ENCODE measurements at regions not wholly inside any gene's neighbourhood (a gene's known extent, or its start where the extent isn't known, plus 50 kb on each side); places are given as distances from the start of the nearest gene placed in this dataset.

GRCh38 chr14:105862581-105863239 is 336.3 kb downstream of the TMEM121 start:
- no peak for DNase-seq

GRCh38 chr14:105863296-105864108 is 337.1 kb downstream of the TMEM121 start:
- no peak for DNase-seq

GRCh38 chr14:105864116-105864515 is 337.7 kb downstream of the TMEM121 start:
- DNase-seq: no peak

- DNase-seq: no peak
Observed at GRCh38 chr14:105864651-105865265, 338.4 kb downstream of the TMEM121 start.

GRCh38 chr14:105865266-105865903 is 339.0 kb downstream of the TMEM121 start:
- no peak for DNase-seq

GRCh38 chr14:105865904-105866840 is 339.8 kb downstream of the TMEM121 start:
- DNase-seq: no peak

- no peak for DNase-seq
Observed at GRCh38 chr14:105866841-105867321, 340.5 kb downstream of the TMEM121 start.

GRCh38 chr14:105867961-105868599 is 341.7 kb downstream of the TMEM121 start:
- no peak for DNase-seq

GRCh38 chr14:105871590-105871989 is 345.2 kb downstream of the TMEM121 start:
- DNase-seq: no peak

GRCh38 chr14:105873870-105874512 is 347.6 kb downstream of the TMEM121 start:
- no peak for DNase-seq

- no peak for DNase-seq
Observed at GRCh38 chr14:105876158-105876557, 349.8 kb downstream of the TMEM121 start.

- no peak for DNase-seq
Observed at GRCh38 chr14:105876829-105877228, 350.4 kb downstream of the TMEM121 start.

- no peak for DNase-seq
Observed at GRCh38 chr14:105877645-105878044, 351.3 kb downstream of the TMEM121 start.

- DNase-seq: no peak
Observed at GRCh38 chr14:105878125-105878524, 351.7 kb downstream of the TMEM121 start.

GRCh38 chr14:105878554-105878953 is 352.2 kb downstream of the TMEM121 start:
- DNase-seq: no peak

GRCh38 chr14:105879503-105879866 is 353.1 kb downstream of the TMEM121 start:
- no peak for DNase-seq

- no peak for DNase-seq
Observed at GRCh38 chr14:105879867-105880561, 353.6 kb downstream of the TMEM121 start.

GRCh38 chr14:105880616-105881015 is 354.2 kb downstream of the TMEM121 start:
- no peak for DNase-seq

GRCh38 chr14:105881021-105881930 is 354.9 kb downstream of the TMEM121 start:
- no peak for DNase-seq
